ENCODE measurements at regions not wholly inside any gene's neighbourhood (a gene's known extent, or its start where the extent isn't known, plus 50 kb on each side); places are given as distances from the start of the nearest gene placed in this dataset.

DNA sequence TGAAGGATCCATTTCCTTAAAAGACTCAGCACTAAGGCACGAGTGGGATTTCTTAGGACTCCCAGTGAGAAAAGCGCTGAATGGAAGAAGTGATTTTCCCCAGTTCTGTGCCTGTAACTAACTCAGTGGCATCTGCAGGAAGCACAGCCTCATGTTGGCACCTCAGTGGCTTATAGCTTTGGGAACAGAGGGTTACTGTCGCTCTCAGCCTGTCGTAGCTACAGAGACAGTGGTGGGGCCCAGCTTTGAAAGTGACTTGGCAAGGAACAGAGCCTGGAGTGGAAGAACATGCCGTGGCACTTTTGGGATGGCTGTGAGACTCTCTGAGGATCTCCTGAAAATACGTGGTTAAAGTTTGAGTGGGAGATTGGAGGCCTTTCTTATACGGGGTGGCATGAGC lies 242.4 kb upstream of the MYOCD start:
- no peaks in the 10 kb centered on the region for H3K9me3 ChIP-seq (ENCODE audit: low read depth)
- no peaks in the 10 kb centered on the region for H4K20me1 ChIP-seq (ENCODE audit: low read depth)
- H3K79me2 ChIP-seq (ENCODE audit: low read depth): no peaks in the 10 kb centered on the region
- H3K4me1 ChIP-seq: peaks cover 10% of the 10 kb centered on the region
- no peak overlapping the region for H3K9ac ChIP-seq
- no peak for DNase-seq (ENCODE audit: low spot score)
- H2AFZ ChIP-seq (replicated peaks): no peak overlapping the region
- no peaks in the 10 kb centered on the region for H3K36me3 ChIP-seq
- no peaks in the 10 kb centered on the region for H3F3A ChIP-seq (ENCODE audit: low read depth)
- H3K4me2 ChIP-seq: no peak overlapping the region
- peaks cover 34% of the 10 kb centered on the region for H3K4me1 Mint-ChIP-seq
- TF ChIP-seq, protein P1, sequence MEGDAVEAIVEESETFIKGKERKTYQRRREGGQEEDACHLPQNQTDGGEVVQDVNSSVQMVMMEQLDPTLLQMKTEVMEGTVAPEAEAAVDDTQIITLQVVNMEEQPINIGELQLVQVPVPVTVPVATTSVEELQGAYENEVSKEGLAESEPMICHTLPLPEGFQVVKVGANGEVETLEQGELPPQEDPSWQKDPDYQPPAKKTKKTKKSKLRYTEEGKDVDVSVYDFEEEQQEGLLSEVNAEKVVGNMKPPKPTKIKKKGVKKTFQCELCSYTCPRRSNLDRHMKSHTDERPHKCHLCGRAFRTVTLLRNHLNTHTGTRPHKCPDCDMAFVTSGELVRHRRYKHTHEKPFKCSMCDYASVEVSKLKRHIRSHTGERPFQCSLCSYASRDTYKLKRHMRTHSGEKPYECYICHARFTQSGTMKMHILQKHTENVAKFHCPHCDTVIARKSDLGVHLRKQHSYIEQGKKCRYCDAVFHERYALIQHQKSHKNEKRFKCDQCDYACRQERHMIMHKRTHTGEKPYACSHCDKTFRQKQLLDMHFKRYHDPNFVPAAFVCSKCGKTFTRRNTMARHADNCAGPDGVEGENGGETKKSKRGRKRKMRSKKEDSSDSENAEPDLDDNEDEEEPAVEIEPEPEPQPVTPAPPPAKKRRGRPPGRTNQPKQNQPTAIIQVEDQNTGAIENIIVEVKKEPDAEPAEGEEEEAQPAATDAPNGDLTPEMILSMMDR (IDR thresholded peaks at IDR 0.05): no peak
- TF ChIP-seq EZH2phosphoT487 (IDR thresholded peaks at IDR 0.05): no peak
- no peak for TF ChIP-seq EZH2 (IDR thresholded peaks at IDR 0.05)
- no peaks in the 10 kb centered on the region for H3K36me3 Mint-ChIP-seq
- no peaks in the 10 kb centered on the region for H3K27me3 ChIP-seq
- no peak overlapping the region for H3K4me3 Mint-ChIP-seq
- H3K27me3 Mint-ChIP-seq (ENCODE audit: insufficient read depth, low read depth): peaks cover 9% of the 10 kb centered on the region
- peaks cover 2% of the 10 kb centered on the region for H3K9me3 Mint-ChIP-seq
- no peak overlapping the region for H3K27ac Mint-ChIP-seq
- no peak overlapping the region for H3K27ac ChIP-seq
- no peak overlapping the region for H3K4me3 ChIP-seq

DNA sequence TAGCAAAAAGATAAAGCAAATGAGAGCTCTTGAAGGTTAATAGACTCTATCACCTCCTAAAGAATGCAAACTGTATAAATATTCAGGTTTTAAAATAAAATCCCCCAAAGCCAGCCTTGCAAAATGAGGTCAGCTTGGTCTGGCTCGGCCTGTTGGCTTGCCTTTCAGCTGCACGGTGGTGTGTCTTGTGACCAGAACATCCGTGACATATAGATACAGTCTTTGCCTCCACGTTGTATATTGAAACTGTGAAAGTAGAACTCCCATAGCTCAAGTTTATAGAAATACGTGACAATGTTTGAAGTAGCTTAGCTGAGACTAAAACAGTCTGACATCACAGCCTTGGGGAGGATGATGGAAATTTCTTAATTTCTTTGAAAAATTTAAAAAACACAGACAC lies 236.6 kb upstream of the MYOCD start:
- H3K36me3 ChIP-seq: no peaks in the 10 kb centered on the region
- peaks cover 2% of the 10 kb centered on the region for H3K9me3 Mint-ChIP-seq
- H3K4me2 ChIP-seq: no peak overlapping the region
- TF ChIP-seq, protein P1 (IDR thresholded peaks at IDR 0.05): no peak
- TF ChIP-seq EZH2phosphoT487 (IDR thresholded peaks at IDR 0.05) (no peak), EZH2 (IDR thresholded peaks at IDR 0.05) (no peak)
- H3K27ac ChIP-seq: no peak overlapping the region
- no peak overlapping the region for H3K4me3 ChIP-seq
- no peaks in the 10 kb centered on the region for H3K79me2 ChIP-seq (ENCODE audit: low read depth)
- no peaks in the 10 kb centered on the region for H4K20me1 ChIP-seq (ENCODE audit: low read depth)
- no peak overlapping the region for H3K27ac Mint-ChIP-seq
- DNase-seq (ENCODE audit: low spot score): no peak
- no peaks in the 10 kb centered on the region for H3F3A ChIP-seq (ENCODE audit: low read depth)
- no peak overlapping the region for H2AFZ ChIP-seq (replicated peaks)
- H3K4me1 Mint-ChIP-seq: peaks cover 3% of the 10 kb centered on the region
- no peaks in the 10 kb centered on the region for H3K27me3 ChIP-seq
- no peak overlapping the region for H3K4me3 Mint-ChIP-seq
- no peaks in the 10 kb centered on the region for H3K9me3 ChIP-seq (ENCODE audit: low read depth)
- H3K27me3 Mint-ChIP-seq (ENCODE audit: insufficient read depth, low read depth): peaks cover 5% of the 10 kb centered on the region
- H3K4me1 ChIP-seq: no peaks in the 10 kb centered on the region
- no peaks in the 10 kb centered on the region for H3K36me3 Mint-ChIP-seq
- H3K9ac ChIP-seq: no peak overlapping the region

DNA sequence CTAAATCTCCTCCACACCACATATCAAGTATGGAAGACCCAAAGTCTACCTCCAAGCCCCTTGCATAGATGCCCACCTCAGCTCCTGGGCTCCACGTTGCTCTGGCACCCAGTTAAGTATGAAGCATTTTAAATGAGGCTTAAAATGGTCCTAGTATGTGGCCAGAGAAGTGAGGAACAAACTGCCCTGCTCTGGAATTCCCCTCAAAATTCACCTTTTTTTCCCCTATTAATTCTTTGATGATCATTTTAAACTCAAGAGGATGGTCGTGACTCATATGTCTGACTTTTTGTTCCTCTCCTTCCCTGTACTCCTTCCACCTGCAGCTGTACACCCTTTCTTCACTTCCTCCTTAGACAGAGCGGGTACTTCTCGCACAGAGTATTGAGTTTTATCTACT lies 234.5 kb upstream of the MYOCD start:
- H3K9ac ChIP-seq: no peak overlapping the region
- Mint-ChIP-seq H3K9me3 (no peaks in the 10 kb centered on the region), H3K4me1 (no peaks in the 10 kb centered on the region), H3K36me3 (no peaks in the 10 kb centered on the region), H3K4me3 (no peak overlapping the region), H3K27ac (no peak overlapping the region), H3K27me3 (ENCODE audit: insufficient read depth, low read depth) (peaks cover 2% of the 10 kb centered on the region)
- H3K36me3 ChIP-seq: no peaks in the 10 kb centered on the region
- no peak overlapping the region for H3K4me3 ChIP-seq
- H3F3A ChIP-seq (ENCODE audit: low read depth): no peaks in the 10 kb centered on the region
- H3K4me1 ChIP-seq: no peaks in the 10 kb centered on the region
- H3K4me2 ChIP-seq: no peak overlapping the region
- H3K27ac ChIP-seq: no peak overlapping the region
- no peaks in the 10 kb centered on the region for H3K79me2 ChIP-seq (ENCODE audit: low read depth)
- H2AFZ ChIP-seq (replicated peaks): no peak overlapping the region
- H3K27me3 ChIP-seq: no peaks in the 10 kb centered on the region
- no peak for DNase-seq (ENCODE audit: low spot score)
- no peaks in the 10 kb centered on the region for H3K9me3 ChIP-seq (ENCODE audit: low read depth)
- no peaks in the 10 kb centered on the region for H4K20me1 ChIP-seq (ENCODE audit: low read depth)
- no peak for TF ChIP-seq EZH2 (IDR thresholded peaks at IDR 0.05)
- TF ChIP-seq, protein P1 (IDR thresholded peaks at IDR 0.05): no peak
- no peak for TF ChIP-seq EZH2phosphoT487 (IDR thresholded peaks at IDR 0.05)

Measured in neural progenitor cell (in vitro differentiated cells).